ENCODE measurements at regions not wholly inside any gene's neighbourhood (a gene's known extent, or its start where the extent isn't known, plus 50 kb on each side); places are given as distances from the start of the nearest gene placed in this dataset.

DNA sequence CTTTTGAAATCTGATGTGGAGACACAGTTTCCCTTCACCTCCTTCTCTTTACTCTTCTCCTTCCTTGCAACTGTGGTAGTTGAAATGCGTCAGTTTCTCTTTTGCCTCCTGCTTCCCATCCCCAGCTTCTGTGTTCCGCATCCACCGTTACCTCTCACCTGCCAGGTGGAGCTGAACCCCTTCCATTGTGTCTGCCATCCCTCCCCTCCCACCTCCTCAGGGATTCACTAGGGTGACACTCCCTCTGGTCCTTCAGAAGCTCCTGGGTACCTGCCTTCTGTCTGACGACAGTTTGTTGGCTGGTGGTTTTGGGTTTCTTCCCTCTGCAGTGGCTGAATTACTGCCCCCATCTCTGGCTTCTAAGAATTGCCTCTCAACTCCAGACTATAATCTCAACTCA, 132.1 kb downstream of the SLC24A2 start:
- TF ChIP-seq, protein P1, sequence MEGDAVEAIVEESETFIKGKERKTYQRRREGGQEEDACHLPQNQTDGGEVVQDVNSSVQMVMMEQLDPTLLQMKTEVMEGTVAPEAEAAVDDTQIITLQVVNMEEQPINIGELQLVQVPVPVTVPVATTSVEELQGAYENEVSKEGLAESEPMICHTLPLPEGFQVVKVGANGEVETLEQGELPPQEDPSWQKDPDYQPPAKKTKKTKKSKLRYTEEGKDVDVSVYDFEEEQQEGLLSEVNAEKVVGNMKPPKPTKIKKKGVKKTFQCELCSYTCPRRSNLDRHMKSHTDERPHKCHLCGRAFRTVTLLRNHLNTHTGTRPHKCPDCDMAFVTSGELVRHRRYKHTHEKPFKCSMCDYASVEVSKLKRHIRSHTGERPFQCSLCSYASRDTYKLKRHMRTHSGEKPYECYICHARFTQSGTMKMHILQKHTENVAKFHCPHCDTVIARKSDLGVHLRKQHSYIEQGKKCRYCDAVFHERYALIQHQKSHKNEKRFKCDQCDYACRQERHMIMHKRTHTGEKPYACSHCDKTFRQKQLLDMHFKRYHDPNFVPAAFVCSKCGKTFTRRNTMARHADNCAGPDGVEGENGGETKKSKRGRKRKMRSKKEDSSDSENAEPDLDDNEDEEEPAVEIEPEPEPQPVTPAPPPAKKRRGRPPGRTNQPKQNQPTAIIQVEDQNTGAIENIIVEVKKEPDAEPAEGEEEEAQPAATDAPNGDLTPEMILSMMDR (IDR thresholded peaks at IDR 0.05; ENCODE audit: low read depth, low read length): no peak
- no peak for TF ChIP-seq POLR2A (IDR thresholded peaks at IDR 0.05; ENCODE audit: extremely low read depth, insufficient read length)
